ENCODE measurements at regions not wholly inside any gene's neighbourhood (a gene's known extent, or its start where the extent isn't known, plus 50 kb on each side); places are given as distances from the start of the nearest gene placed in this dataset.

GRCh38 chr2:103230796-103231195 is 469.0 kb downstream of the TMEM182 start:
- H3K56ac ChIP-seq (replicated peaks; ENCODE audit: insufficient read length, low read depth, low read length) = no peak overlapping the region
- no peak overlapping the region for H3K18ac ChIP-seq (ENCODE audit: extremely low read depth, low read length)
- no peak overlapping the region for H3K4ac ChIP-seq (replicated peaks; ENCODE audit: insufficient read length, low read depth, low read length)
- H3K79me2 ChIP-seq (ENCODE audit: control insufficient read depth in 1 of 2, insufficient read depth in 2 of 2, low read length in 2 of 2) = no peaks in the 10 kb centered on the region
- H3K4me1 ChIP-seq (replicated peaks in 1 of 4; ENCODE audit: control insufficient read depth in 3 of 4, insufficient read depth in 4 of 4, low read length in 3 of 4) = no peaks in the 10 kb centered on the region
- WGBS, 2 experiments (ENCODE audit: extremely low coverage in 1 of 2, insufficient coverage in 1 of 2, insufficient read length in 1 of 2, insufficient replicate concordance in 2 of 2, low coverage in 1 of 2, low lambda C conversion rate in 2 of 2, missing lambda C conversion rate in 1 of 2) = 100% methylated on average over 1 of the region's 1 CpG; no CpG with 5 or more reads in 1 of the 2 experiments
- no peak overlapping the region for H4K91ac ChIP-seq (replicated peaks; ENCODE audit: insufficient read length, low read length)
- CTCF ChIA-PET (ENCODE audit: partially characterized antibody) = no interaction called here
- no peak overlapping the region for H2BK12ac ChIP-seq (ENCODE audit: low read depth, low read length)
- H2BK120ac ChIP-seq (replicated peaks; ENCODE audit: low read depth, low read length) = no peak overlapping the region
- no peak for FAIRE-seq
- no peaks in the 10 kb centered on the region for H3K79me1 ChIP-seq (ENCODE audit: low read depth, low read length)
- H3K9me3 ChIP-seq (ENCODE audit: insufficient read depth in 2 of 2, low read depth in 1 of 2, low read length in 1 of 2) = no peaks in the 10 kb centered on the region
- H2BK20ac ChIP-seq (ENCODE audit: low read length) = no peak overlapping the region
- H3K9ac ChIP-seq (replicated peaks in 1 of 4; ENCODE audit: extremely low read depth in 1 of 4, low read depth in 3 of 4, low read length in 3 of 4) = no peak overlapping the region
- no peak for DNase-seq (ENCODE audit: low read depth in 1 of 2, low spot score in 2 of 2)
- no peak overlapping the region for H4K5ac ChIP-seq (ENCODE audit: insufficient read length, low read depth, low read length)
- no peak overlapping the region for H2AFZ ChIP-seq (ENCODE audit: low read length)
- H4K8ac ChIP-seq (ENCODE audit: extremely low read depth, insufficient read depth, low read length) = no peak overlapping the region
- no peaks in the 10 kb centered on the region for H3K36me3 ChIP-seq (ENCODE audit: control insufficient read depth in 2 of 4, insufficient read depth in 4 of 4, low read length in 3 of 4)
- no peak overlapping the region for H3K4me2 ChIP-seq (ENCODE audit: insufficient read depth in 1 of 2, low read depth in 2 of 2, low read length in 2 of 2)
- H4K20me1 ChIP-seq (replicated peaks in 1 of 2; ENCODE audit: control insufficient read depth in 1 of 2, insufficient read depth in 2 of 2, low read length in 2 of 2) = no peaks in the 10 kb centered on the region
- no peaks in the 10 kb centered on the region for H3K23me2 ChIP-seq (ENCODE audit: low read depth, low read length)
- H2AK5ac ChIP-seq (ENCODE audit: low read depth, low read length) = no peak overlapping the region
- no peak overlapping the region for H3K4me3 ChIP-seq (ENCODE audit: extremely low read depth in 1 of 4, insufficient read depth in 2 of 4, low read depth in 3 of 4, low read length in 4 of 4)
- H2BK5ac ChIP-seq (ENCODE audit: low read depth, low read length) = no peak overlapping the region
- H3K27me3 ChIP-seq (replicated peaks in 1 of 4; ENCODE audit: control insufficient read depth in 3 of 4, extremely low read depth in 1 of 4, insufficient read depth in 3 of 4, low read length in 3 of 4) = no peaks in the 10 kb centered on the region; a peak in 1 of 7 replicates
- H2BK15ac ChIP-seq (ENCODE audit: low read length) = no peak overlapping the region
- TF ChIP-seq SIN3A (conservative IDR thresholded peaks at IDR 0.05 in 1 of 2, IDR thresholded peaks at IDR 0.05 in 1 of 2; ENCODE audit: low read depth in 1 of 2, low read length in 2 of 2) = no peak
- TF ChIP-seq TBP (IDR thresholded peaks at IDR 0.05; ENCODE audit: low read depth, low read length) = no peak
- H3K27ac ChIP-seq (ENCODE audit: low read depth, low read length) = no peak overlapping the region
- H3K23ac ChIP-seq (ENCODE audit: insufficient read length) = no peak overlapping the region
- H3K14ac ChIP-seq (ENCODE audit: insufficient read length) = no peak overlapping the region
- POLR2A ChIA-PET (ENCODE audit: partially characterized antibody) = no interaction called here
